Stimulated activated CD8-positive, alpha-beta memory T cell treated with anti-CD3 and anti-CD28 coated beads, Interleukin-4, amount 100 ng/mL, for 4 hours (primary cell): ENCODE measurements at regions not wholly inside any gene's neighbourhood (a gene's known extent, or its start where the extent isn't known, plus 50 kb on each side); places are given as distances from the start of the nearest gene placed in this dataset.
"Not testable (repeated sequence)": the region's sequence is repeated elsewhere in the genome, so short reads cannot be mapped to it uniquely, and the experiment has no call there.

Experiments
- DNase-seq, 2 donors: peaks; one replicate each; pipeline ENCODE4 v3.0.0-alpha.2; 2020; ENCODE audit warnings: low read depth in 2 of 2, low spot score in 1 of 2

DNA sequence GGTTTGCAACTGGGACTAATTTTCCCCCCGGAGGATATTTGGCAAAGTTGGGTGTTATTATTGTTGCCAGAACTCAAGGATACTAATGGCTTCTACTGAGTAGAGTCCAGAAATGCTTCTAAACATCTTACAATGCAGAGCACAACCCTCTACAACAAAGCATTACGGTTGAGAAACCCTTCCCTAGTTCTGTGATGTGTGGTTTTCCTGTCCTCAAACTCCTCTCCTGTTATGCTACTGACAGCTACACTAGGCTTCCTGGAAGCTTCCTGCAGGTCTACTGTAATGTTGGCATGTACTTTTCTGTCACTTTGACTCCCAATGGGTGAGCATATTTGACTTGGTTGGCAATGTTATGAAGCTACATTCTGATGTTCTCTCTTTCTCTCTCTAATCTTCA lies 1656.9 kb downstream of the MRPL39 start:
- DNase-seq: no peak

DNA sequence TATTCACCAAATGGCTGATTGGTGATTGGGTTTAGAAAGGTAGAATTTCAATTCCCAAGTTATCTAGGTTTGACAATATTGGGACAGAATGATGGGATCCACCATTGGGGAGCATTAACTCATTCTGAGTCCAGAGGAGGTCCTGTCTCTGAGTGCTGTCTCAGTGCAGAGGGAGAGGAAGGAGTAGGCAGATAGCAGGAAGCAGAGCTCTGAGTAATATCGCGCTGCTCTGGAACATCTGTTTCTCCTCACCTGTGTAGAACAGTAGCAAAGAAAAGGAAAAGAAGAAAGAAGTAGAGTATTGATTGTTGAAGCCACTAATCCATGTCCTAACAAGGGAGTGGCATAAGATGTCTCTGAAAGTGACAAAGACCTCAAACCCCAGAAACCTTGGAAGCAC lies 1657.8 kb downstream of the MRPL39 start:
- no peak for DNase-seq

DNA sequence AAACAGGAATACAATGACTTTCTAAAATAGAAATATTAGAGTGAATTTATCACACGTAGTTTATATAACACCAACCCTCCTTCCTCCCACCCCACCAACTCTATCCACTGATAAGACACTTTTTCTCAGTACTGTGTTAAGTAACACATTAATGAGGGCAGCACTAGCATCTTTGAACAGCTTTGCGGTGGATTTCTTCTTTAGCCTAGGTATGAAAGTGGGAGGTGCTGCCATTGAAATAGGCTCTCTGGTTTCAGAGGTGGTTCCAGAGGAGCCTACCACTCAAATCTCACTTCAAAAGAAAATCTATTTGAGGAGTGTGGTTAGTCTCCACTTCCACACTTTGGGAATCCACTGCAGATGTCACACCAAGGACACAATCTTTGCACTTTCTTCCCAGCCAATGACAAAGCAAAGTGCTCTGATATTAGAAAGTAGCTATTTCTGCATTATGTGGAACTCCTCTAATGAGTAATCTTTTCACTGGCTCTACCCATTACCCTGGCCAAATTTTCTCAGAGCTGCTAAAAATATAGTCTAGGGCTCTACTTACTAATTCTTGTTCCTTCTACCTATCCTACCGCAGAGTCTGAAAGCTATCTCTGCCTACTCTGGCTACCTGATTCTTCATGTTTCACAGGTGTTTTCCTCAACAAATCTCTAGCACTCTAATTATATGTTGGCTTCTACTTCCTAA lies 1667.8 kb downstream of the MRPL39 start:
- no peak for DNase-seq

DNA sequence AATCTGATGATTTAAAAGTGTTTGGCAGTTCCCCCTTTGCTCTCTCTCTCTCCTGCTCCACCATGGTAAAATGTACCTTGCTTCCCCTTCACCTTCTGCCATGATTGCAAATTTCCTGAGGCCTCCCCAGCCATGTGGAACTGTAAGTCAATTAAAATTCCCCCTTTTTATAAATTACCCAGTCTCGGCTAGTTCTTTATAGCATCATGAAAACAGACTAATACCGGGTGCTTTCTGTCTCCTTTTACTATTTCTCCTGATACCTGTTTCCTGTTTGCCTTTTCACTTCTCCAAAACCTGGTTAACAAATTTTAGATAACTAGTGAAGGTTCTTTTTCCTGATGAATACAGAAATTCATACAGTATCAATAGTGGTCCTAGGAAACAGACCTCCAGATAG lies 1670.3 kb downstream of the MRPL39 start:
- DNase-seq: no peak

DNA sequence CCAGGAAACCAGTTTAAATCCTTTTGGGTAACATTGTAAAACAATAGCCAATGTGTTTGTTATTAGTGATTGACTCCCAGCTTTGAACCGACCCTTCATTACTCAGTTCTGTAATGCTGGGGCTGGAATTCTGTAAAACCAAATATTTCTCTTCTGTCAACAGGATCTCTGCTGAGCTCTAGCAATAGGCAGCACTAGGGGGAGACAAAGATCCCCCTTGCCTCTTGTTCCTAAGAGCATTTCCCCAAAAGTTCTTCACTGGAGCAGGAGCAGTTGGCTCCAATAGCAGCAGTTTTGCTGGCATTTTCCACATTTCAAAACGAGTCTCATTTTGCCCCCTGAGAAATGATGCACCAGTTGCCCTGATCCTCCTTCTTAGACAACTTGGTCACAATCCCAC lies 1671.1 kb downstream of the MRPL39 start:
- no peak for DNase-seq

DNA sequence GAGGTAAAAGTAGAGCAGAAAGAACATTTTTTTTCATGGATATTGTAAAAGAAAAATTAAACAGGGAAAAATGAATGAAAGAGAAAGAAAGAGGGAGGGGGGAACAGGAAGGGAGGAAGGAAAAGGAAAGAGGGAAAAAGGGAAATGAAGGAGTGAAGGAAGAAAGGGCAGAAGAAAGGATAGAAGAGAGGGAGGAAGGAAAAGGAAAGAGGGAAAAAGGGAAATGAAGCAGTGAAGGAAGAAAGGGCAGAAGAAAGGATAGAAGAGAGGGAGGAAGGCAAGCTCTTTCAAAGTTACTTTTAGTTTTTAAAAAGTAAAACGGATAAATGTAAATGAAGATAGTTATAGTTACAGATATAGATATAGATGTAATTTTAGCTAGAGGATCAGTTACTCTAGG lies 1676.7 kb downstream of the MRPL39 start:
- no peak for DNase-seq

DNA sequence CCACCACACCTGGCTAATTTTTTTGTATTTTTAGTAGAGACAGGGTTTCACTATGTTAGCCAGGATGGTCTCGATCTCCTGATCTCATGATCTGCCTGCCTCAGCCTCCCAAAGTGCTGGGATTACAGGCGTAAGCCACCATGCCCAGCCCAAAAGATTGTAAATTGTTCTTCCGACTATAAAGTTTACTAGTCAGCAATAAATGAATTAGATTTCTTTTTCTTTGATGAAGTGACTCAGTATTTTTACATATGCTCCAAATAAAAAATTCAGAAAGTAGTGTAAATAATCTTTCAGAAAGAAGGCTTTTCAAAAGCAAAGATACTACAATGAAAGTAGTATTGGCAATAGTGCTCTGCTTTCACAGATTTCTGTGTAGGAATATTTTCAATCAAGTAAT lies 1680.9 kb downstream of the MRPL39 start:
- DNase-seq: not testable (repeated sequence)

DNA sequence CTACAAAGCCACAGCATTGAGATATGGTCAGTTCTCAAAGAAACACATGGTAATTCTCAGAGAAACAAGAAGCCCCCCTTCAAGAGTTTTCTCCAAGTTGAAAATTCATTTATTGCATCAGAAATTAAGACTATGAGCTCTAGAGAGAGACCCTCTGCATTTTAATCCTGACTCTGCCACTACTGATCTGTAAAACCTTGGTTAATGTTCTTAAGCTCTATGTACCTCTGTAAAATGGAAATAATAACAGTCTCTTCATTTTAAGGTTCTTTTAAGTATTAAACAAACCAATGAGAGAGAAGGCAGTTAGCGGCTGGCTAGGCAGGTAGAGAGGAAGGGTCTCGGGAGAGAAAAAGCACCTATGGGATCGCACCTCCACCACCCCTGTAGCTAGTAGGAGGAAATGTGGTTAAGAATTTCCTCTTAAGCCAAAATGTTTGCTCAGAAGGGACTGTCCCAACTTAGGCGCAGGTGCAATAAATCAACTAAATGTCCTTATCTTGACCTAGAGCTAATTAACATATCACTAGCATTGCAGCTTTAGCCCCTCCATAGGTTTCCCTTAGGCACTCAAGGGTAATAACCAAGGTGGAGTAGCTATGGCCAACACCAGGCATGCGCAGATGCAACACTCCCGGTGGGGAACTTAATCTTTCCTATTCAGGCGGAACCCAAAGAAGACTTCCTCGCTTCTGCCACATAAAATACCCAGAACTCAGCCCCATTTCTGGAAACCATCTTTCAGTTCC lies 1685.4 kb downstream of the MRPL39 start:
- no peak for DNase-seq

DNA sequence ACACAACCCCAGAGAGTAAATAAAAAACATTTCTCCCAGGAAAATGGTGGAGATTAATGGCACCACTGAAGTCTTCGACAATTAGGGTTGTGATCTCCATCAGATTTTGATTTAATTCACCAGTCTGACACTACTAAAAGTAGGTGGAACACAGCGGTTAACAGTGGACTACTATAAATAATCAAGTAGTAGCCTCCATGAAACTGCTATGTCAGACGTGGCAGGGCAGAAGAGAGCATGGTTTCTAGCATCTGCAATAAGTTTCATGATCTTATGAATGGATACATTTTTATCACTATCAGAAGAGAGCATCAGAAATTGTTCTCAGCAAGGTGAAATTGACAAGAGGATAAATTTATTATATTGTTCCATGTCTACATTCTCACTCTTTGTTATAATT lies 1706.6 kb downstream of the MRPL39 start:
- DNase-seq: no peak

DNA sequence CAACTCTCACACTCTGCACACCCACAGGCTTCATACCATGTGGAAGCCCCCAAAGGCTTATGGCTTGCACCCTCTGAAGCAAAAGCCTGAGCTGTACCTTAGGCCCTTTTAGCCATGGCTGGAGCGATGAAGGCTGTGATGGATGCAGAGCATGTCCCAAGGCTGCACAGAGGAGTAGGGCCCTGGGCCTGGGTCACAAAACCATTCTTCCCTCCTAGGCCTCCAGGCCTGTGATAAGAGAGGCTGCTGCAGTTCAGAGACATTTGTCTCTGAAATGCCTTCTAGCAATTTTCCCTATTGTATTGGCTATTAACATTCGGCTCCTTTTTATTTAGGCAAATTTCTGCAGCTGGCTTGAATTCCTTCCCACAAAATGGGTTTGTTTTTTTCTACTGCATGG lies 1707.7 kb downstream of the MRPL39 start:
- no peak for DNase-seq

DNA sequence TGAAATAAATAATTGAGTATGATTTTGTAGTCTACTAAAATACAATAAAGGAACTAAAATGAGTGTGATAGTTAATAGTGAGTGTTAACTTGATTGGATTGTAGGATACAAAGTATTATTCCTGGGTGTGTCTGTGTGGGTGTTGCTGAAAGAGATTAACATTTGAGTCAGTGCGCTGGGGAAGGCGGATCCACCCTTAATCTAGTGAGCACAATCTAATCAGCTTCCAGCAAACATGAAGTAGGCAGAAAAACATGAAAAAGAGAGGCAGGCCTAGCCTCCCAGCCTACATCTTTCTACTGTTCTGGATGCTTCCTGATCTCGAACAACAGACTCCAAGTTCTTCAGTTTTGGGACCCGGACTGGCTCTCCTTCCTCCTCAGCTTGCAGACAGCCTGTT lies 1716.6 kb downstream of the MRPL39 start:
- no peak for DNase-seq

DNA sequence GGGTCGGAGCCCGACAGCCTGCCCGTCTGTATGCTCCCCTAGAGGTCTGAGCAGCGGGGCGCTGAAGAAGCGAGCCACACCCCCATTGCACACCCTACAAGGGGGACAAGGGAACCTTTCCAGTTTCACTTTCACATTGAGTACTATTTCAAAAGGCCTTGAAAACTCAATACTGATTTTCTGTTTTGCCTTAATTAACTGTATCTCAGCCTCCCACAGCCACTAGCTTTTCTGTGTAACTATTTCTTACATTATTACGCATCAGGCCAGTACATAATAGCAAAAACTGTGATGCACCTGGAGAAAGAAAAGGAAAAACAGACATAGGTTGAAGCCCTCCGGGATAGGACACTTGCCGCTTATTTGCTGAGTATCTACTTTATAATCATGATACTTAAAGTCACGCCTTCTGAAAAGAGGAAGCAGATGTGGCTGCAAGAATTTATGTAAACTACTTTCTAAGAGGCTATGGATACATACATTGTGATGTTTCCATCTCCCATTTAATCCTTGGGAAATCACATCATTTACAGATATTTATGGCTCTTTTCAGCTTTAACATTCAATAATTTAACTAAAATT lies 1719.5 kb downstream of the MRPL39 start:
- no peak for DNase-seq

DNA sequence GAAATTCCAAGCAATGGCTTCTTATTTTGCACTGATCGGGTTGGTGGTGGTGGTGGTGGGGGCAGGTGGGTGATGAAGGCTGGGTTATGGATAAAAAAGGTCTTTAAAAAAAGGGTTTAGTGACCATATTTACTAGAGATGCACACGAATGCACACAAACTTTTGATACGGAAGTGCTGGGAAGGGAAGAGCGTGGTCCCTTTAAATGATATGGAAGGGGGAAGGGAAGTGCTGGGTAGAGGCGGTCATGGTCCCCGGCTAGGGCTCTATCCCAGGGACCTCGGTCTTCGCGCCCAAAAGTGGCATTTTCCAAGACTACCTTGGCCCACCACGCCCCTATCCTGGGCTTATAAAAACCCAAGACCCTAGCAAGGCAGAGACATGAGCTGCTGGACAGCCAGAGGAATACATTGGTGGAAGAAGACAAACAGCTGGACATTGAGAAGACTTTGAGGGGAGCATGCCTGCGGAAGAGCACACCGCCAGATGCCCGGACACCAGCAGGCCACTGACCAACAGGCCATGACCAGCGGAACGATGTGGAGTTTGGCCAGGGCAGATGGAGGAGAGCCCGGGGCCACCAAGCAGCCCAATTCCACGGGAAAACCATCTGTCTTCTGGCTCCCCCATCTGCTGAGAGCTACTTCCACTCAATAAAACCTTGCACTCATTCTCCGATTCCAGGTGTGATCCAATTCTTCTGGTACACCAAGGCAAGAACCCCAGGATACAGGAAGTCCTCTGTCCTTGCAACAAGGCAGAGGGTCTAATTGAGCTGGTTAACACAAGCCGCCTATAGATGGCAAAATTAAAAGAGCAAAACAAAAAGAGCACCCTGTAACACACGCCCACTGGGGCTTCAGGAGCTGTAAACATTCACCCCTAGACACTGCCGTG lies 1720.2 kb downstream of the MRPL39 start:
- DNase-seq: no peak

DNA sequence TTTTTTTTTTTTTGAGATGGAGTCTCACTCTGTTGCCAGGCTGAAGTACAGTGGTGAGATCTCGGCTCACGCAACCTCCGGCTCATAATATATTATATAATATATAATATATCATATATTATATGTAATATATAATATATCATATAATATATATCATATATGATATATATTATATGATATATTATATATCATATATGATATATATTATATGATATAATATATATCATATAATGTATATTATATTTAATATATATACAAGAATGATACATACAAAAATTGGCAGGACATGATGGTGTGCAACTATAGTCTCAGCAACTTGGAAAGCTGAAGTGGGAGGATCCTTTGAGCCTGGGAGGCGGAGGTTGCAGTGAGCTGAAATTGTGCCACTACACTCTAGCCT lies 1725.5 kb downstream of the MRPL39 start:
- DNase-seq: no peak

DNA sequence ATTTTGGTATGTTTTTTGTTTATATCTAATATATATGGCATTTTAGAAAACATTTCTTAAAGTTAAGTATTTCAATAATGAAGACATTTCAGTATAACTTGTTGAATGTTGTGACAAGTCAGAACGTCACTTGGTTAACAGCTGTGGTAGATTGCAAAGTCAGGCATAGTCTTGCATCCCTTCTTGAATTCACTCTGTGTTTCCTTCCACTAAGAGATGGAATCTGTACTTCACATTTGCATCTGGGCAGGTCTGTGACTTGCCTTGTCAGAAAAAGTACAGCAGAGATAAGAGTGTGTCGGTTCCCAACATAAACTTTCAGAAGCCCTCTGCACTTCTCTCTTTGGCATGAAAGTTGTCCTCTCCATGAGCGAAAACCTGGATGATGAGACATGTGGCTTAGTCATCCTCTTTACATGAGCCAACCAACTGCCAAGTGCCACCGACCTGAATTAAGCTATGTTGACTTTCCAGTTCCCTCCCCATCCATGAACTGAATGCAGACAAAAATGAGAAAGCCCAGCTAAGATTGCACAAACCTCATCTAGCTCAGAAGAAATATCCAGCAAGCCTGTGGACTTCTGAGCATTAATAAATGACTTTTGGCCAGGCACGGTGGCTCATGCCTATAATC lies 1730.2 kb downstream of the MRPL39 start:
- no peak for DNase-seq

DNA sequence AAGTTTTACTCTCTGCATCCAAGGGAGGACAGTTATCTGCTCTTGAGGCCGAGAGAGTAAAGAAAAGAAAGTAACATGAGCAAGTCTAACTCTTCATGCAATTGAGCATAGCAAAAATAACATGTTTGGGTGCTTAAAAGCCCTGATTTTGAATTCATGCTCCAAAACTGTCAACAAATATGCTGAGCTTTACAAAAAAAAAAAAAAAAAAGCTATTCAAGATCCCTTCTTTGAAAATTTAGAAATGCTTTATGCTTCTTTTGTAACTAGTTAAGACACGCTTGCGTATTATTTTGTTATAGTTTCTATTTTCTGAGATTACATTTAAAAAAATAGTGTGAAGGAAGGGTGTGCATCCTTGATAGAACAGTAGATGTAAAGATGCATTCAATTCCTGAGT lies 1733.0 kb downstream of the MRPL39 start:
- no peak for DNase-seq

DNA sequence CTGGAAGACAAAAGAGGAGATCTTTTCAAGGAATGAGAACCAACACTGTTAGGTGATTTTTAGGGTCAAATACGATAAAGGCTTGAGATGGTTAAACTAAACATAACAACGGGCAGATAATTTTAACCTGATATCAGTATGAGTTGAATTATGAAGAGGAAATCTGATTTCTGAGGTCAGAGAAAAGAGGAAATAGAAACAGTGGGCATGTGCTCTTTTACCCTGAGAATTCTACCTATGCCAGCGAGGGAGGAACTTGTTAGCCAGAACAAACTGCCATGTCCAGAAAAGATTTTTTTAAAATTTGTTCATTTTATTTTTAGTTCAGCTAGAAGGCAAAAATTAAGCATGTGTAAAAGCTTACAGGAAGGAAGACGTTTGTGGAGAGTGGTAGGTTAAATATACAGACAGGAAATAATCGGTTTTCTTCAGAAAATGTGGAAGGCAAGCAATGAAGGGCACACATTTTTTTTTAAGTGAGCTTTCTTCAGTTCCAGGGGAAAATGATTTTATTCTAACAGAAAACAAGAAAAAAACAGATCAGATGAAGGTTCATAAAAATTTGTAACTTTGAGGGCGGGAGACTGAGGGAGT lies 1745.3 kb downstream of the MRPL39 start:
- no peak for DNase-seq

DNA sequence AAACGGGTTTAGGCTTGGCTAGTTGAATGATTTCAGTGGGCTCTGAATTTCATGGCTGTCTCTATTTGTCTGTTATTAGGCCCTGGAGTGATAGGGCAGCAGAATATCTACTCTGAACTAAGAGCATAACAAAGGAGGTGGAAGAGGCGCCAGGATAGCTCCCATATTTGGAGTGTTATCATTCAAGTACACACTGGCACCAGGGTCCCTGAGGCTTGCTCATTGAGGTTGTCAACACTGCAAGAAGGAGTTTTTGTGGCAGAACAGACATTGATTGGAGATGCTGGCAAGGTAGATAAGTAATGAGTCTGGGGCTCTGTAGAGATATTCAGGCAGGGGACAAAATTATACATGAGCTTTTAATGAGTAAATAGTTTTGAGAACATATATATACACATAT lies 1748.4 kb downstream of the MRPL39 start:
- DNase-seq: no peak

DNA sequence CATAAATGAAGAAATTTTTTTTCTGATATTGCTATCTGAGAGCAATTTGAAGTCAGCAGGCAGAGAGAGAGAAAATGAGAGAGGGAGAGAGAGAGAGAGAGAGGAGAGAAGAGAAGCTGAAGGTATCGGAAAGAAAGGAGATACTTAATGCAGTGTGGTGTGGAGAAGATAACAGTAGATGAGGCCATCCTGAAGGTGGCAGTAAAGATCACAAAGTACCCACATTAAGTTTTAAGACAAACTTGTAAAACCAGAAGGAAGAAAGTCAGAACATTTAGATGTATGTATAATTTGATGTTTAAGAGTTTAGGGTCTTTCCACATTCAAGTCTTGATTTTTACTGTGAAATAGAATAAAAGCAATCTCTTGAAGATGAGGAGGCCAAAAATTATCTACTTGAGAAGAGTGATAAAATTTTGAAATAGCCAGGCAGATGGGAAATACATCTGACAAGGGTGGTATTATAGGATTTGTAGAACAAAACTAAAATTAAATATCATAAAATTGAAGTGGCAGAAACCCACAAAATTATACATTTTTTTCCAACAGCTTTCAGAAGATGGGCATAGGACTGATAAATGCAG lies 1753.4 kb downstream of the MRPL39 start:
- no peak for DNase-seq

DNA sequence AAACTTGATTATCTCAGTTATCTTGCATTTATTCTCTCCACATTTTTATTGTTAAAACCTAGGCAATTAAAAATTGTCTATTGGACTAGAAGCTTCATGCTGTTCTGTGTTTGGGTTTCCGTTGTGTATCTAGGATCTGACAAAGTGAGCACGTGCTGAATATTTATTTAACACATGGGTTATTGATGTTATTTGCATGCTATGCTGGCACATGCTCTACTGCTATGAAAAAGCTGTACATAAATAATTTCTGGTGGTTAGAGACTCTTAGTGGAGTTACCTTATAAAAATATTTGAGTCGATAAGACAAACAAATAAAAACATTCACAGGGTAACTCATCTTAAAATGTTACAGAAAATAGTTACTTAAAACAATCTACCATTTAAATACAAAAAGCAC lies 1769.7 kb downstream of the MRPL39 start:
- no peak for DNase-seq
